Stimulated activated naive CD4-positive, alpha-beta T cell (primary cell): ENCODE measurements at regions not wholly inside any gene's neighbourhood (a gene's known extent, or its start where the extent isn't known, plus 50 kb on each side); places are given as distances from the start of the nearest gene placed in this dataset.
"Not testable (repeated sequence)": the region's sequence is repeated elsewhere in the genome, so short reads cannot be mapped to it uniquely, and the experiment has no call there.

Experiments
- DNase-seq, 6 experiments: peaks; one replicate each; lab custom pipeline; 2025; lab: John Stamatoyannopoulos, UW

DNA sequence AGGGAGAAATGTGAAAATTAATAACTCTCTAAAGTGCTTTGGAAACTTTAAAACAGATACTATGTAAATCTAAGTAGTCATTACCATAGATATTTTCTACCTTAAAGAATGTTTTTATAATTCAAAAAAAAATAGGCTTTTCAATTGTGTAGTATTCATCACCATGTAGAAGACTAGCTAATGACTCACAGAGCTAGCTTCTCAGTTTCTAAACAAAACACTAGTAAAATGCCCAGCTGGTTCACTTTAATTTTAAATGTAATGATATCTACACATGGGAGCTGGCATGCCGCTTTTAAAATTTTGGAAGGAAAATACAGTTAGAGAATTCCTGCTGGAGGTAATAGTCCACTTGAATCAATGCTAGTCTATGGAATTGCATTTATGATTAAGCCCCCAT, 509.8 kb downstream of the CSNK1G3 start:
- DNase-seq = no peak

DNA sequence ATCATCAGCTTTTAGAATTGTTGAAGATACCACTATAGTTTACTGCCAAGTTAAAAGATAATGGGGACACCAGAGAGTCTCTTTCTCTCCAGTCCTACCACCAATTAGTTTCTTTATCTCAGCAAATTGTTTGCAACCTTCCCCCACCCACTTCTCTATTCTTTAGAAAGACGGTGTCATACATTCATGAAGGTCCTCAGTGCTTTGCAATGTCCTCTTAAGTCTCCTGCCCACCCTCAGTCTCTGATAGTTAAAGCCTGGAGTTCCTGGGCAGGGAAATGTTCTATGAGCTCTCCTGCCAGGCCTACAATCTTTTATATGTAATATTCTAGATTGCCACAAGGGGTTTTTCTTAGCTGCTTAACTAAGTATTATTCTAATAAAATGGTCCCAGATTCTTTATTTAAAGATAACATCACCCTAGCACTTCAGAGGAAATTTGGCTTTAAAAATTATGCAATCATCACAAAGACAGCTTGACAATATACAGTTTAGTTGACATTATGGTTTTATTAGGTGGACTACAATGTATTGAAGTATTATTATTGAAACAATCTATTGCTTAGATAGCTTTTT, 509.2 kb downstream of the CSNK1G3 start:
- no peak for DNase-seq

DNA sequence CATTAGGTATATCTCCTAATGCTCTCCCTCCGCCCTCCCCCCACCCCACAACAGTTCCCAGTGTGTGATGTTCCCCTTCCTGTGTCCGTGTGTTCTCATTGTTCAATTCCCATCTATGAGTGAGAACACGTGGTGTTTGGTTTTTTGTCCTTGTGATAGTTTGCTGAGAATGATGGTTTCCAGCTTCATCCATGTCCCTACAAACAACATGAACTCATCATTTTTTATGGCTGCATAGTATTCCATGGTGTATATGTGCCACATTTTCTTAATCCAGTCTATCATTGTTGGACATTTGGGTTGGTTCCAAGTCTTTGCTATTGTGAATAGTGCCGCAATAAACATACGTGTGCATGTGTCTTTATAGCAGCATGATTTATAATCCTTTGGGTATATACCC, 505.3 kb downstream of the CSNK1G3 start:
- not testable (repeated sequence) for DNase-seq

DNA sequence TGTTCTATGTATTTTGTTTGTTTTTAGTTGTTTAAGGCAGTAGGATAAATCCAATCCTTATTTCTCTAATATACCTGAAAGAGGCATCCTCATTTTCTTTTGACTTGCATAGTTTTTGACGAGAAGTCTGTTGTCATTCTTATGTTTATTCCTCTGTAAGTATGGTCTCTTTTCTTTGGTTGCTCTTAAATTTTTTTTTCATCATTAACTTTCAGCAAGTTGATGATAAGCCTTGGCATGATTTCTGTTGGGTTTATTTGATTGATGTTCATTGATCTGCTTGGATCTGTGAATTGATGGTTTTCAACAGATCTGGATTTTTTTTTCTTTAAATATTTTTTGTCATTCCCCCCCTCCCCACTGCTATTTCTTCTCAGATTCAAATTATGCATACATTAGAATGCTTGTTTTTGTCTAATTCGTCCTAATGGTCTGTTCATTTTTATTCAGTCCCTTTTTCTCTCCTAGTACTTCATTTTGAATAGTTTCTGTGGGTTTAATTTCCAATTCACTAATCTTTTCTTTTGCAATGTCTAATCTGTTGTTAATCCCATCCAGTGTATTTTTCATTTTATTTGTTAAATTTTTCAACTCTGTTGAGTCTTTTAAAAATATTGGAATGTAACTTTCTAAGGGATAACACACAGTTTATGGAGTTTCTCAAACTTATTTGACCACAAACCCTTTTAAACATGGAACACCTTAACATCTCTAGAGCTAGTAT, 495.9 kb downstream of the CSNK1G3 start:
- no peak for DNase-seq

DNA sequence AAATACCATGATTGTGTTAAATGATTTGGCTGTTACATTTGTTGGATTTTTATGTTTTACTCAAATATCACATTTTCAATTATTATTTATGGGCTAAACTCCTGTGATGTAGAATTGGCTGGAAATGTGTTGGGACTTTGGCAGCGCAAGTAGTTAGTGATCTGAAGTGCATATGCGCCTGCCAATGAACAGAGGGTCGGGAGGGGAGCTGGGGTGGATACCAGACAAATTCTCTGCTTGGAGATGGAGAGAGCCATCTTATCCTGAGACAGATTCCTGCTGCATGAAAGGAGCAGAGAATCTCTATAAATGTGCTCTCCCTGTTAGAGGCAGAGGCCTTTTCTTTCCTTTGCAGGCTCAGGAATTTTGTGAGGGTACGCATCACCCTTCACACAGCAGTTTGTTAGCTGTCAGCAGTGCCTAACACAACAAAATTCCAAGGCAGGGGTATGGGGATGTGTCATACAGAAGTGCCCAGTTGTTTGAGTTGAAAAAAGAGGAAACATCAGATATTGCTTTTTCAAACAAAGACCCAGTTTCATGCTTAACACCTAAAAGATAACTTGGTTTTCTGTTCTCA, 489.1 kb downstream of the CSNK1G3 start:
- DNase-seq = no peak

DNA sequence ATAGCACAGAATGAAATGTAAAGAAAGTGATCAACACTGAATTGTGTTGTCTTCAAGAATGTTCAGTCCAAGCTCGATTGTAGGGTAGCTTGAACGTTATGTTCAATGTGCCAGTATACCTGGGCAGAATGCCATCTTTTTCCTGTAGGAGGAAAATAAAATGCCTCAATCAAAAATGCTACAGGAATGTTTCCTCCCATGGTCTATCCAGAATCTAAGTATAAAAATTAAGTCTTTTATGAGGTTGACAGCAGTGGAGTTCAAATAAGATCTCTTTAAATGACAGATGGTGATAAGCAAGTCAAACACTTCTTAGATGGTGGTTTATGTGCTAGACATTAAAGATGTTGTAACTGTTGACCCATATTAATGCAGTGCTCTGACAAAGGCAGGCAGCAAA, 488.6 kb downstream of the CSNK1G3 start:
- DNase-seq = no peak

- no peak for DNase-seq
Observed at GRCh38 chr5:123997462-123998215, 485.7 kb downstream of the CSNK1G3 start.

DNA sequence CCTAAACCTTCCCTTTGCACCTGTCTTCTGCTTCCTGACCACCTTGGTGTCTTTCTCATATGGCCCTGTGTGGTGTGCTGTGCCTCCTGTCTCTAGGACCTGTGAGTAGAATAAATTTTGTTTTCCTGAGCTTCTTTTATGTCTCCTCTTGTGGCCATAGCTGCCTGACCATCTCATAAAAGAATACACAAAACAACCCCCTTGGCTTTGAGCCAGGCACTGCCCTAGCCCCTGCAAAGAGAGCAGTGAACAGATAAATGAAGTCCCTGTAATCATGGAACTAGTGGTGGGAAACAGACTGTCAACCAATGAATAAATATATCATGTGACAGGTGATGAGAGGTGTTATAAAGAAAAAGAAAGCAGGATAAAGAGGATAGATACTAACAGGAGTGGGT, 485.1 kb downstream of the CSNK1G3 start:
- DNase-seq = no peak

GRCh38 chr5:123992641-123993040, 480.7 kb downstream of the CSNK1G3 start:
- DNase-seq = no peak

DNA sequence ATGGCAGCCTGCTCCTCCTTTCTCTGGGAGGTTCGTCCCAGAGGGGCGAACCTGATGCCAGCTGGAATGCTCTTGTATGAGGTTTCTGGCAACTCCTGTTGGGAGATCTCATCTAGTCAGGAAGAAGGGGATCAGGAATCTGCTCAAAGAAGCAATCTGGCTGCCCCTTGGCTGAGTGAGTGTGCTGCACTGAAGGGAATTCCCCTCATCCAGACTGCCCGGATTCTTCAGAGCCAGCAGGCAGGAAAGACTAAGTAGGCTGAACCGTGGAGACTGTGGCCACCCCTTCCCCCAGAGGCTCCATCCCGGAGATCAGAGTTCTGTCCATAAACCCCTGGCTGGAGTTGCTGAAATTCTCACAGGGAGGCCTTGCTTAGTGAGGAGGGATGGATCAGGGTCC, 476.0 kb downstream of the CSNK1G3 start:
- no peak for DNase-seq

DNA sequence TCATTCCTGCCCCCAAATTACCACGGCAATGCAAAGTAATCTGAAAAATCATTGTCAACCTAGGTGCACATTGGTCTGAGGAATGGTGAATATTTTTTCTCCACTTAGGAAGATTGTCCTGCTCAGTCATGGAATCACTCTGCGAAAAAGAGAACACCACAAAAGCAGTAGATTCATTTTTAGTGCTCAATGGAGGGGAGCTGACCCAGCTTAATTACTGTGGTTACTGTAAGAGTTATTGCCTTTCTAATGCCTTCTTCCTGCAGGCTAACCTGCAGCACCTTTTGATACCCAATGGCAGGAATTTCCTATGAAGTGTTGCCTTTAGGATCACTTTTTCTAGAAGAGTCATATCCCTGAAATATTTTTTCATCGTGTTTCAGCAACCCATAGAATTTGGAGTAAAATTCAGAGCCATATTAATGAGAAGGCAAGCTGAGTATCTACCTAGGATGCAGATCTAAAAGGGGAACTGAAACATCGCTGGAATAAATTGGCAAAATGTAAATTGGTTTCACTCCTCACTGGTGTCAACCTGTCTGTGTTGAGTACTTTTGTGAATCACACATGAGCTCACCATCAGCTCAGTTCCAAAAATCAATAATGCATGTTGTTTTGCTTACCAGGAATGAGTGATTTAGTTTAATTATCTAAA, 464.5 kb downstream of the CSNK1G3 start:
- DNase-seq = no peak

DNA sequence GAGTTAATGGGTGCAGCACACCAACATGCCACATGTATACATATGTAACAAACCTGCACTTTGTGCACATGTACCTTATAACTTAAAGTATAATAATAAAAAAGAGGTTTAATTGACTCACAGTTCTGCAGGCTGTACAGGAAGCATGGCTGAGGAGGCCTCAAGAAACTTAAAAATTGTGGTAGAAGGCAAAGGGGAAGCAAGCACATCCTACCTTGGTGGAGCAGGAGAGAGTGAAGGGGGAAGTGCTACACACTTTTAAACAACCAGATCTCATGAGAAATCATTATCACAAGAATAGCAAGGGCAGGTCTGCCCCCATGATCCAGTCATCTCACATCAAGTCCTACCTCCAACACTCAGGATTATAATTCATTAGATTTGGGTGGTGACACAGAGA, 463.5 kb downstream of the CSNK1G3 start:
- DNase-seq = not testable (repeated sequence)

DNA sequence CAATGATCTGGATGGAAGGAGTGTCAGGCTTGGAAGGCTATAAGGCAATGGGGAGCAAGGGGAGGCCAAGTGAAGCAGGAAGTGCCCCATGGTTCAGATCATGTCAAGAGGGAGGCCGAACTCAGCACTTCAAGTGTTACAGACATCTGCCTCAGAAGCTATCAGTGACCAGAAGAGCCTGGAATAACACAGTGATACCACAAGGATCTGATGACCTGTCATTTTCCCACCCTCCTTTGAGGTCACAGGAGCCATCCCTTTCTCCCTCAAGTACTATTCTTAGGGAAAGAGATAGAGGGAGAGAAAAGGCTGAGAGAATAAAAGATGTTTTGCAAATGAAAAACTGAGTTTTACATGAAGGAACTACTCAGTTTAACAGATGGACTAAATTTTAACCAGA, 454.8 kb downstream of the CSNK1G3 start:
- no peak for DNase-seq

DNA sequence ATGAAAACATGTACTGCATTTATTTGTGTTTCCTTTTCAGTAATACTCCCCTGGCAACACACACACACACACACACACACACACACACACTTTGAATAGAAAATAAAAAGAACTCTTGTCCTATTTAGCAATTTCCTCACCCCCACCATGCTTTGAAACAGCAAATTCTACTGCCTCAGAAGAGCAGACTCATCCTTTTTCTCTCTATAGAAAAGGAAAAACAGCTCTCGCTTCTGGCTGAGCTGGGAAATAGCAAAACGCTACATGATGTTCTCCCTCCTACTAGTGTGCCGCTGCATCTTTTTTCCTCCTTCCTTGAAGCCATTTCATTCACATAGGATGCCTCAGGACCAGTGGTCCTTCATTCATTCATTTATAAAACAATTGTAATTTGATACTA, 453.6 kb downstream of the CSNK1G3 start:
- DNase-seq = no peak

DNA sequence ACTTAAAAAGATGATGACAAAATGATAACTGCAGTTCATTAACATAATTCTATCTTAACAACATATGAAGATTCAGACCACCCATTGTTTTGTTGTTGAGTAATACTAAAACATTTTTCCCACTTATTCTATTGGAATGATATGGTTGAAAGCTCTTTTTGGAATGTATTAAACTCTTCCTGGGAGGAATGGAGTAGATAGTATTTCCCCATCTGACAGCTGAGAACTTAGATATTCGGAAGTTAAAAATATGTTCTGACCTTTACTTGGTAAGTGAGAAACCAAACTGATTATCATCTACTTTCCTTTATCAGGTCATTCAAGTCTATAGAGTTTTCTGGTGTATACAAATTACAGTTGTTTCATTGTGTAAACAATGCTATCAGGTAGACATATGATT, 452.9 kb downstream of the CSNK1G3 start:
- DNase-seq = no peak

DNA sequence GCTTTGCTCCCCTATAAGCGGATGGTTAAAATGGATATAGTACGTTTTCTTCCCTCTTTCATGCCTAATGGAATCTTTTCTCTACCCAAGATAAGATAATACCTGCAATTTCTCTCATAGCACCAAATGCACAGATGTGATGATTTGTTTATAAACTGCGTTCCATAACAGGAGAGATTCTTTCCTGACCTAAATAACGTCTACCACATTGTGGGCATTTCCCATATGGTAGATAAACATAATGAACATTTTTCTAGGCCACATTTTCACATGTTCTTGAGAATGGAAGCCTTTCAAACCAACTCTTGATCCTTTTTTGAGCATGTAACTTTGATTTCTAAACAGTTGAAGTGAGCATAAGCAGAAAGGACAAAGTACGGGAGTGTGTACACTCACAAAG, 448.5 kb downstream of the CSNK1G3 start:
- no peak for DNase-seq

DNA sequence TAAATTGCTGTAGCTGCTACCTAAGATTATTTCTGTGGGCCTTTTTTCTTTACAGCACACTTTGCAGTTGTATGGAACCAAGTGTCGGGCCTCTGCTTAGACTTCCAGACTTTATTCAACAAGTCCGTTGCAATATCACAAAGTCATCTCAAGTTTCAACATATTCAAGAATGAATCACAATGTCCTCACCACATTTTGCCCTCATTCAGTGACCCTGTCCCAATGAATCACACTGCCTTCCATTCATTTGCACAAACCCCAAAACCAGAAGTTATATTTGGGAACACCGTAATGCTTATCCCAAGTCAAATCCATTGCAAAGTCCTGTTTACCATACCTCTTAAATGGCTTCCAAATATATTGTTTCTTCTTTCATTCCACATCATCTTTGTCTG, 439.6 kb downstream of the CSNK1G3 start:
- DNase-seq = no peak

- no peak for DNase-seq
Observed at GRCh38 chr5:123950701-123951581, 439.0 kb downstream of the CSNK1G3 start.

DNA sequence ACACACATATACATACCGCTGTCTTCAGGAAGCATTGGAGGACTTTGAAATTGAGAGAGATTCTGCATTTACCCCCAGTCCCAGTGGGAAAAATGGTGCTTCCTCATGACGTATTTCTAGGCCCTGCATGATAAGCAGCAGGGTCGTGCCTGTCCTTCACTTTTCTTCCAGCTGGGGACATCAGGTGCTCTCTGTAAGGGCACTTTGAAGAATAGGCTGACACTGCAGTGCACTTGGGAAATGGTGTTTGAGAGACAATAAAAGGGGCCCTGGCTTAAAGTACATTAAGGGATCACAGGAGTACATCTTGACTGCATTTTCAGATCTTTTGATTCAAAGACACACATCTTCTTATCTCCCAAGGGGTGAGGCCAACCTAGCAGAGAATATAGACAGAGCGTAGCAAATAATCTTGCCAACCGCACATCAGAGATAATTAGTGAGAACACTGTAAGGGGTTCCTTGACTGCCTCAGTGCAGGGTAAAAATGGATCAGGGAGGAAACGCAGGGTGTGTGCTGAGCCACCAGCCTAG, 437.9 kb downstream of the CSNK1G3 start:
- no peak for DNase-seq

DNA sequence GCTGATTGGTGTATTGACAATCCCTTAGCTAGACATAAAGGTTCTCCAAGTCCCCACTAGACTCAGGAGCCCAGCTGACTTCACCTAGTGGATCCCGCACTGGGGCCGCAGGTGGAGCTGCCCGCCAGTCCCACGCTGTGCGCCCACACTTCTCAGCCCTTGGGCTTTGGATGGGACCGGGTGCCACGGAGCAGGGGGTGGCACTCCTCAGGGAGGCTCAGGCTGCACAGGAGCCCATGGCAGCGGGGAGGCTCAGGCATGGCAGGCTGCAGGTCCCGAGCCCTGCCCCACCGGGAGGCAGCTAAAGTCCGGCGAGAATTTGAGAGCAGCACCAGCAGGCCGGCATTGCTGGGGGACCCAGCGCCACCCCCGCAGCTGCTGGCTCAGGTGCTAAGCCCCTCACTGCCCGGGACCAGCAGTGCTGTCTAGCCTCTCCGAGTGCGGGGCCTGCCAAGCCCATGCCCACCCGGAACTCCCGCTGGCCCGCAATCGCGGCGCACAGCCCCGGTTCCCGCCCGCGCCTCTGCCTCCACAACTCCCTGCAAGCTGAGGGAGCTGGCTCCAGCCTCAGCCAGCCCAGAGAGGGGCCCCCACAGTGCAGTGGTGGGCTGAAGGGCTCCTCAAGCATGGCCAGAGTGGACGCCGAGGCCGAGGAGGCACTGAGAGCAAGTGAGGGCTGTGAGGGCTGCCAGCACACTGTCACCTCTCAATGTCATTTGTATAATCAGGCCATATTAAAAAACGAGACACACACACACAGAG, 437.2 kb downstream of the CSNK1G3 start:
- DNase-seq = no peak
